ENCODE measurements at regions not wholly inside any gene's neighbourhood (a gene's known extent, or its start where the extent isn't known, plus 50 kb on each side); places are given as distances from the start of the nearest gene placed in this dataset.

DNA sequence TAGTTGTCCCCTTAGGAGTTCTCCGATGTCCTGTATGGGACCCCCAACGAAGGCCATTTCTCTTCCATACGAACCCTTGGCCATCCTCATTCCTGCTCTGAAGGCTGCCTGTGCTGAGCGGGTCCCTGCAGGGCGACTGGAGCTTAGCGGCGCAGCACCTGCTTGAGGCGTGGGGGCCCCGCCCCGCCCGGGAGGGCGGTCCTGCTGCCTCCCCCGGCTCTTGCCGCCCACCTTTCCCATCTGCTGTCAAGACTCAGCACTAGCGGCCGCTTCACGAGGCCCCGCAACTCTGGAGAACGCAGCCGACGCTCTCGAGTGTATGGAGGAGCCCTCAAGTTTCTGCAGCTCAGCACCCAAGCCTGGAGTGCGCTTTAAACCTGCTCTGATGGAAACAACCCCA lies 197.7 kb downstream of the TRIML1 start:
- no peak for TF ChIP-seq GATA3 (IDR thresholded peaks at IDR 0.05; ENCODE audit: low read depth, low read length)
- no peak for TF ChIP-seq GATA2 (IDR thresholded peaks at IDR 0.05; ENCODE audit: low read depth, low read length)

Data from SH-SY5Y (cell line).